ENCODE measurements at regions not wholly inside any gene's neighbourhood (a gene's known extent, or its start where the extent isn't known, plus 50 kb on each side); places are given as distances from the start of the nearest gene placed in this dataset.

GRCh38 chr12:89251342-89252271, 100.7 kb downstream of the DUSP6 start:
- H3K4me1 ChIP-seq: peaks cover 3 to 25% (median 5%) of the 10 kb centered on the region in 3 donors
- H3K36me3 ChIP-seq: no peaks in the 10 kb centered on the region
- peak; percentile 13 for ATAC-seq
- 25 to 38% methylated on average over 5 to 6 of the region's 6 CpGs for WGBS, 2 donors (ENCODE audit: low coverage in 1 of 2)
- H3K27ac ChIP-seq: peak overlapping the region; percentile 21 to 53 (median 50)
- H3K9me3 ChIP-seq: no peaks in the 10 kb centered on the region
- no peak overlapping the region for H3K4me3 ChIP-seq
- no peaks in the 10 kb centered on the region for H3K27me3 ChIP-seq
- no peak for TF ChIP-seq POLR2A (IDR thresholded peaks at IDR 0.05)
- no peak for TF ChIP-seq EP300 (IDR thresholded peaks at IDR 0.05)
- no peak for TF ChIP-seq POLR2AphosphoS5 (IDR thresholded peaks at IDR 0.05)
- no peak for TF ChIP-seq CTCF (IDR thresholded peaks at IDR 0.05)

GRCh38 chr12:89250636-89251035, 101.7 kb downstream of the DUSP6 start:
- TF ChIP-seq POLR2AphosphoS5 (IDR thresholded peaks at IDR 0.05): no peak
- TF ChIP-seq CTCF (IDR thresholded peaks at IDR 0.05): no peak
- no peak for TF ChIP-seq EP300 (IDR thresholded peaks at IDR 0.05)
- no peak for TF ChIP-seq POLR2A (IDR thresholded peaks at IDR 0.05)
- H3K4me3 ChIP-seq: no peak overlapping the region
- peak overlapping the region in 3 of 4 donors; percentile 21 to 50 (median 49) for H3K27ac ChIP-seq
- no peaks in the 10 kb centered on the region for H3K9me3 ChIP-seq
- no peak for ATAC-seq
- H3K36me3 ChIP-seq: no peaks in the 10 kb centered on the region
- no peaks in the 10 kb centered on the region for H3K27me3 ChIP-seq
- H3K4me1 ChIP-seq: peaks cover 3 to 25% (median 5%) of the 10 kb centered on the region in 3 donors

- Histone ChIP-seq H3K27ac (peak overlapping the region in 3 of 4 donors; percentile 21 to 50 (median 49)), H3K27me3 (no peaks in the 10 kb centered on the region), H3K9me3 (no peaks in the 10 kb centered on the region), H3K36me3 (no peaks in the 10 kb centered on the region), H3K4me3 (no peak overlapping the region), H3K4me1 (peaks cover 5 to 28% (median 6%) of the 10 kb centered on the region in 3 donors)
- TF ChIP-seq POLR2A (IDR thresholded peaks at IDR 0.05): no peak
- TF ChIP-seq POLR2AphosphoS5 (IDR thresholded peaks at IDR 0.05): no peak
- no peak for TF ChIP-seq EP300 (IDR thresholded peaks at IDR 0.05)
- TF ChIP-seq CTCF (IDR thresholded peaks at IDR 0.05): no peak
- 17 to 36% methylated on average over 1 to 2 of the region's 2 CpGs for WGBS, 2 donors (ENCODE audit: low coverage in 1 of 2)
- no peak for ATAC-seq
Measured at GRCh38 chr12:89250213-89250612, 102.1 kb downstream of the DUSP6 start.

GRCh38 chr12:89247967-89248366, 104.3 kb downstream of the DUSP6 start:
- no peak for ATAC-seq
- H3K4me1 ChIP-seq: peaks cover 13 to 43% (median 17%) of the 10 kb centered on the region in 3 donors
- H3K9me3 ChIP-seq: no peaks in the 10 kb centered on the region
- WGBS, 2 donors (ENCODE audit: low coverage in 1 of 2): 84 to 100% methylated on average over 2 of the region's 2 CpGs
- no peaks in the 10 kb centered on the region for H3K36me3 ChIP-seq
- H3K27me3 ChIP-seq: no peaks in the 10 kb centered on the region
- no peak overlapping the region for H3K27ac ChIP-seq
- no peak for TF ChIP-seq CTCF (IDR thresholded peaks at IDR 0.05)
- no peak overlapping the region for H3K4me3 ChIP-seq

GRCh38 chr12:89247541-89247942, 104.8 kb downstream of the DUSP6 start:
- no peak overlapping the region for H3K27ac ChIP-seq
- H3K4me1 ChIP-seq: peaks cover 13 to 41% (median 17%) of the 10 kb centered on the region in 3 donors
- WGBS, 2 donors (ENCODE audit: low coverage in 1 of 2): 56 to 57% methylated on average over 2 of the region's 2 CpGs

More at GRCh38 chr12:89247541-89247942, 104.8 kb downstream of the DUSP6 start:
- no peaks in the 10 kb centered on the region for H3K27me3 ChIP-seq
- no peak for TF ChIP-seq POLR2AphosphoS5 (IDR thresholded peaks at IDR 0.05)
- no peak for TF ChIP-seq POLR2A (IDR thresholded peaks at IDR 0.05)
- no peak for TF ChIP-seq EP300 (IDR thresholded peaks at IDR 0.05)
- no peak for TF ChIP-seq CTCF (IDR thresholded peaks at IDR 0.05)
- ATAC-seq: no peak
- H3K4me3 ChIP-seq: no peak overlapping the region
- no peaks in the 10 kb centered on the region for H3K9me3 ChIP-seq
- no peaks in the 10 kb centered on the region for H3K36me3 ChIP-seq

Measured in gastroesophageal sphincter (tissue), 4 donors.